NCI-H2196 treated with DMSO at 0.1 percent for 48 hours (cell line): ENCODE measurements at regions not wholly inside any gene's neighbourhood (a gene's known extent, or its start where the extent isn't known, plus 50 kb on each side); places are given as distances from the start of the nearest gene placed in this dataset.
"Not testable (repeated sequence)": the region's sequence is repeated elsewhere in the genome, so short reads cannot be mapped to it uniquely, and the experiment has no call there.

ENCODE experiments used
- DNase-seq: peaks from one replicate; lab custom pipeline; 2025; ENCODE audit not compliant: unreplicated experiment; lab: John Stamatoyannopoulos, UW

DNA sequence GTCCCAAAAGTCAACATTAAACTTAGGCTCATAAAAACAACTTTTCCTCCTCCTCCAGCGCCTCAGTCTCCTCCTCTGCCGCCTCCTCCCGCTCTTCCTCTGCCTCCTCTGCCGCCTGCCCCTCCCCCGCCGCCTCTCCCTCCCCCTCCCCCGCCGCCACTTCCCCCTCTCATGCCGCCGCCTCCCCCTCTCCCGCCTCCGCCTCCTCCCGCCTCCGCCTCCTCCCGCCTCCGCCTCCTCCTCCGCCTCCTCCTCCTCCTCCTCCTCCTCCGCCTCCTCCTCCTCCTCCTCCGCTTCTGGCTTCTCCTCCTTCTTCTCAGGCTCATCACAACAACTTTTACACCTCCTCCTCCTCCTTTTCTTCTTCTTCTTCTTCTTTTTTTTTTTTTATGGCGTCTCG is 599.9 kb downstream of the TMEM182 start:
- DNase-seq: no peak

- DNase-seq: no peak
These were observed 601.8 kb downstream of the TMEM182 start for GRCh38 chr2:103363639-103364038.

GRCh38 chr2:103364177-103364576 is 602.3 kb downstream of the TMEM182 start:
- DNase-seq: no peak

DNA sequence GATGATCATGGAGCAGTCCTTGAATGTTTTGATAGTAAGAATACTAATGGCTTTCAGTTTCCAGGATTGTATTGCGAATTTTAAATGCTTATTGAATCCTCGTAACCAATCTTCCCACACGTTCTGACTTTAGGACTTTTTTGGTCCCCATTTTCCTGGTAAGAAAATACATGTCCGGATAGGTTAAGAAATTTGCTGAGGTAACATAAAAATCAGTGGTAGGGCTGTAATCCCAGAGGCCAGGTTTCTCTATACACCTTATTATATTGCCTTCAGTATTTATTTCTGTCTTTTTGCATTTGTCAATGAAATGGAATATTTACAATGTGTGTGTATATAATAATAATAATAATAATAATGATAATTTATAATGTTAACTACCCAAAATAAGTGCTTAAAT is 603.2 kb downstream of the TMEM182 start:
- DNase-seq: no peak

DNA sequence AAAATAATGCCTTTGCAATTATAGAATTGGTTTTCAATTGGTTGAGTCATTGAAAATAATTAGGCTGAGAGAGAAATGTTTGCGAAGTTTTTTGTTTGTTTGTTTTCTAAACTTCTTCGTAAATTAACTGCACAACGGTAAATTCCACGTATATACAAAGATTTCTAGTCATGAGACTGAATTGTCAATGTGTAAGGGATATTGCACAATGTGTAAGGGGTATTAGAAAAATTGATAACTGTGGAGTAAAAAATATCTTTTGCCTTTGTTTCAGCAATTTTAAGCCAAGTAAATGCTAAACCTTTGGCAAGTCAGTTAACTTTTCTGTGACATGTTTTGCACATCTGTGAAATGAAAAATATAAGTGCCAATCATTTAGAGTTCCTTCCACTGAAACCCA is 606.0 kb downstream of the TMEM182 start:
- DNase-seq: no peak

GRCh38 chr2:103383541-103383940 is 621.7 kb downstream of the TMEM182 start:
- no peak for DNase-seq

- no peak for DNase-seq
These were observed 625.0 kb downstream of the TMEM182 start for GRCh38 chr2:103386872-103387271.

- DNase-seq: no peak
These were observed 626.1 kb downstream of the TMEM182 start for GRCh38 chr2:103387888-103388287.

DNA sequence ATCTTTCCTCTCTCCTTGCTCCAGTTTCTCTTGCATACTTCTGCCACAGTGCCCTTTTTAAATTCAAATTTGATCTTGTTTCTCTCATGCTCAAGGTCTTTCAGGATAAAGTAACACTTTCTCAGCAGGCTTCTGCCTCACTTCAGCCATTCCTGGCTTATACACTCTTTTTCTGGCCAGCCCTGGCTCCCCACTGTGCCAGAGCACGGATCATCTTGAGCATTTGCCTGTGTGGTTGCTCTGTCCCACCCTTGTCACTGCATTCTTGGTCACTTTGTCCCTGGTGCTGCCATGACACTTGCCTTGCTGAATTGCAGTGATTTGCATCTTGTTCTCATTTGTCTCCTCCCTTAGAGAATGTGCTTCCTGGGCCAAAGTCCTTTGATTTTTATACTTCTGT is 634.3 kb downstream of the TMEM182 start:
- DNase-seq: no peak

DNA sequence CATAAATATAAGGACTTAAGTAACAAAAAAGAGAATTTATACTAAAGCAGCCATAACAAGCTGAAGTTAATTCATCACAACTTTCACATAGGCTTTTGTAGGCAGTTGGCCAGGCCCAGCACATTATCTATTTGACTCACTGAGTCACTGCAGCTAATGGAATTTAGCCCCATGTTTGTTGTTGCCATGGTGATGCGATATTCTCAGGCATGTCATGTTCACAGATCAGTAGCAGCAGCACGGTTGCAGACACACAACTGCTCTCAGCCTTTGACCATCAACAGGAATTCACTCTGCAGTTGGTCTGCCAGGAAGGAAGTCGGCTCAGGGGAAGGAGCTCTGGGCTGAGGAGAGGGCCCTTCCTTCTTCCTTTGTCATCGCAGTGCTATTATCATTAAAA is 639.8 kb downstream of the TMEM182 start:
- no peak for DNase-seq

DNA sequence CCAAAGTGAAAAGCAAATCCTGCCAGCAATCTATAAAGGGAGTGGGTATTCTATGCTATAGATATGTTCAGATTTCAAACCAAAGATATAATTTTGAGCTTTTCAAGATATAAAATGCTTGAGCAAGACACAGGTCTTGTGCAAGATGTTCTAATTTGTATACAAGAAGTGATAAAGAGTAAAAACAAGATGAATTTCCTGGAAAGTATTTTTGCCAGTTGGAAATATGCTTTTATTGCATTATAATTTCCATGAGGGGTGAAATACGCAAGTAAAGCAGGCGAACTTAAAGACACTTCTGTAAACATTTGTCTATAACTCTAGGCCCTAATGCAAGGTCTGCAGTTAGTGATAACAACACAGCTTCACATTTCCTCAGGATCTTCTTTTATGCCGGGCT is 640.5 kb downstream of the TMEM182 start:
- no peak for DNase-seq

- no peak for DNase-seq
These were observed 641.1 kb downstream of the TMEM182 start for GRCh38 chr2:103402944-103403343.

DNA sequence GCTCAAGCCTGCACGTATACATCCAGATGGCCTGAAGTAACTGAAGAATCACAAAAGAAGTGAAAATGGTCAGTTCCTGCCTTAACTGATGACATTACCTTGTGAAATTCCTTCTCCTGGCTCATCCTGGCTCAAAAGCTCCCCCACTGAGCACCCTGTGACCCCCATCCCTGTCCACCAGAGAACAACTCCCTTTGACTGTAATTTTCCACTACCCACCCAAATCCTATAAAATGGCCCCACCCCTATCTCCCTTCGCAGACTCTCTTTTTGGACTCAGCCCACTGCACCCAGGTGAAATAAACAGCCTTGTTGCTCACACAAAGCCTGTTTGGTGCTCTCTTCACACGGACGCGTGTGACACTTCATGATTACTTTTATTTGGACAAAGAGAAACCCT is 641.6 kb downstream of the TMEM182 start:
- DNase-seq: not testable (repeated sequence)

DNA sequence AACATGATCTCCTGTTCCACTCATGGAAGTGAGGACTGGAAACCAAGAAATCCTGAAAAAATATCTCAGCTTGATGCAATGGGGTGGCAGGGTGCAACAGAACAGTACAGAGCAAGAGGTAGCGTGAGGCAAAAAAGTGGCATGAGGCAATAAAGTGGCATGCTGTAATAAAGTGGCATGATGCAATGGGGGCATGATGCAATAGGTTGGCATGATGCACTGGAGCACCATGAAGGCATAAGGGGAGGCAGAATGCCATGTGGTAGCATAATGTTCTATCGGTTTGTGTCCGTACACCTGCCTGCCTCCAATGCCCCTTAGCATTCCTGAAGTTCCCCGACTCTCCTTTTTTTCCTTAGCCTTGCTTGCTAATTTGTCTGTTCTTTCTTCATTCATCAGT is 648.4 kb downstream of the TMEM182 start:
- DNase-seq: no peak

DNA sequence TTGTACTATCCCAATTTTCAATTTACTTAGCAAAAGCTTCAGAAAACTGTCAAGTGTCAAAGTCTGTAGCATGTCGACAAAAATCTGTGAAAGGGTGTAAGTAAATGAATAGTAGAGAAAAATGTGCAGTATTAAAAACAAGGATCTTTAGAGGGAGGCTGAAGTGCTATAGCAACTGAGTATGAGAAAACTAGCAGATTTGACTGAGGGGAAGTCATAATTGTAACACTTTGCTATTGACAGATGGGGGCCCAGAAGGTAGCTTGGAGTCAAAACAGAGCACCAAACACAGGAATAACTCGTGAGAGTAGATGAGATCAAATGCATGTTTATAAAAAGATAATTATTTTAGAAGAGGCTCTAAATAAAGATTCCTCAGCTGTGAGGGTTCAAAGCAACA is 657.7 kb downstream of the TMEM182 start:
- DNase-seq: no peak

GRCh38 chr2:103423100-103423499 is 661.3 kb downstream of the TMEM182 start:
- no peak for DNase-seq

- no peak for DNase-seq
These were observed 665.7 kb downstream of the TMEM182 start for GRCh38 chr2:103427567-103427966.

- no peak for DNase-seq
These were observed 668.4 kb downstream of the TMEM182 start for GRCh38 chr2:103430191-103430590.

GRCh38 chr2:103435010-103435409 is 673.2 kb downstream of the TMEM182 start:
- no peak for DNase-seq

DNA sequence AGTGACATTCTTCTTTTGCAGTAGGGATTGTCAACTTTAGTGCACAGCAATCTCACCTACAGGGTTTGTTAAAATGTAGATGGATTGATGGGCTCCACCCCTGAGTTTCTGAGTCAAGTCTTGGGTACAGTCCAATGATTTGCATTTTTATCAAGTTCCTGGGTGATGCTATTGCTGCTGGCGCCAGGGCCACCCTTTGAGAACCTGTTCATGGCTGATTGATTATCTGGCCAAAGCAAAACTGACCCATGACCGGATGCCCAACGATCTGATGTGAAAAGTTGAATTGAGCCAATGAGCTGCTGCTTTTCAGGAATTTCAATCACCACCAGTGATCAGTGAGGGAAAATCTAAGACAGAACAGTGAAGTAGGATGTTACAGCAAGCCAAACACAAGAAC is 675.3 kb downstream of the TMEM182 start:
- DNase-seq: no peak

GRCh38 chr2:103445347-103445746 is 683.5 kb downstream of the TMEM182 start:
- DNase-seq: no peak

GRCh38 chr2:103448495-103448894 is 686.7 kb downstream of the TMEM182 start:
- no peak for DNase-seq

GRCh38 chr2:103451283-103451682 is 689.5 kb downstream of the TMEM182 start:
- DNase-seq: no peak

GRCh38 chr2:103459283-103459682 is 697.5 kb downstream of the TMEM182 start:
- no peak for DNase-seq
